HUES48 (cell line): ENCODE measurements at regions not wholly inside any gene's neighbourhood (a gene's known extent, or its start where the extent isn't known, plus 50 kb on each side); places are given as distances from the start of the nearest gene placed in this dataset.
A peak's percentile ranks its signal among the peaks of the same experiment; 100 is the strongest.
"Not testable (repeated sequence)": the region's sequence is repeated elsewhere in the genome, so short reads cannot be mapped to it uniquely, and the experiment has no call there.

Experiments
- H3K27ac ChIP-seq: one replicate; pipeline ENCODE4 v1.7.0; 2013; ENCODE audit warnings: low read depth, low read length, inconsistent platforms
- H3K27me3 ChIP-seq: 2 replicates; pipeline ENCODE4 v1.6.1; 2013; ENCODE audit warnings: mild to moderate bottlenecking, low read length; ENCODE audit not compliant: control insufficient read depth, insufficient read depth
- H3K36me3 ChIP-seq: 2 replicates; pipeline ENCODE4 v1.6.1; 2013; ENCODE audit warnings: low read length; ENCODE audit not compliant: control insufficient read depth, insufficient read depth
- H3K4me1 ChIP-seq: 2 replicates; pipeline ENCODE4 v1.6.1; 2013; ENCODE audit warnings: mild to moderate bottlenecking, low read length; ENCODE audit not compliant: control insufficient read depth, insufficient read depth
- H3K4me3 ChIP-seq: 2 replicates; pipeline ENCODE4 v1.5.1; 2013; ENCODE audit warnings: mild to moderate bottlenecking, low read depth, low read length
- H3K9ac ChIP-seq: 2 replicates; pipeline ENCODE4 v1.6.1; 2013; ENCODE audit warnings: mild to moderate bottlenecking, low read depth, low read length, moderate library complexity
- H3K9me3 ChIP-seq: 2 replicates; pipeline ENCODE4 v1.6.1; 2013; ENCODE audit warnings: low read length; ENCODE audit not compliant: control insufficient read depth, insufficient read depth

GRCh38 chr12:73001806-73002205 is 729.6 kb downstream of the TRHDE start:
- H3K4me1 ChIP-seq, result peaks cover 12% of the 10 kb centered on the region
- peak overlapping the region; percentile 59 for H3K27ac ChIP-seq
- not testable (repeated sequence) for H3K27me3 ChIP-seq, H3K9me3 ChIP-seq, H3K4me3 ChIP-seq, H3K36me3 ChIP-seq, H3K9ac ChIP-seq

GRCh38 chr12:73002504-73002903 is 730.3 kb downstream of the TRHDE start:
- not testable (repeated sequence) for H3K9me3 ChIP-seq, H3K36me3 ChIP-seq, H3K4me3 ChIP-seq, H3K9ac ChIP-seq, H3K27me3 ChIP-seq, H3K27ac ChIP-seq
- H3K4me1 ChIP-seq, result peaks cover 12% of the 10 kb centered on the region

DNA sequence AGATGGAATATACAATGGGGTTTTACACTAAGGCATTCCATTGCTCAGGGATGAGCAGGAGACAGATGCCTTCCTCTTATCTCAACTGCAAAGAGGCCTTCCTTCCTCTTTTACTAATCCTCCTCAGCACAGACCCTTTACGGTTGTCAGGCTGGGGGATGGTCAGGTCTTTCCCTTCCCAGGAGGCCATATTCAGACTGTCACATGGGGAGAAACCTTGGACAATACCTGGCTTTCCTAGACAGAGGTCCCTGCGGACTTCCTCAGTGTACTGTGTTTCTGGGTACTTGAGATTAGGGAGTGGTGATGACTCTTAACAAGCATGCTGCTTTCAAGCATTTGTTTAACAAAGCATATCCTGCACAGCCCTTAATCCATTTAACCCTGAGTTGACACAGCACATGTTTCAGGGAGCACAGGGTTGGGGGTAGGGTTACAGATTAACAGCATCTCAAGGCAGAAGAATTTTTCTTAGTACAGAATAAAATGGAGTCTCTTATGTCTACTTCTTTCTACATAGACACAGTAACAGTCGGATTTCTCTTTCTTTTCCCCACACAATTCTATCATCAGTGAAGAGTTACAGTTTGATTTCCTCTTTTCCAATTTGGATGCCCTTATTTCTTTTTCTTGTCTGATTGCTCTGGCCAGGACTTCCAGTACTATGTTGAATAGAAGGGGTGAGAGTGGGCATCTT is 737.1 kb downstream of the TRHDE start:
- H3K4me3 ChIP-seq, H3K27me3 ChIP-seq, H3K4me1 ChIP-seq, H3K9ac ChIP-seq, H3K36me3 ChIP-seq: not testable (repeated sequence)
- H3K9me3 ChIP-seq, result peaks cover 16% of the 10 kb centered on the region
- peak overlapping the region; percentile 53 for H3K27ac ChIP-seq

GRCh38 chr12:73017981-73018380 is 745.8 kb downstream of the TRHDE start:
- no peak overlapping the region for H3K9ac ChIP-seq
- H3K27me3 ChIP-seq, result no peaks in the 10 kb centered on the region
- H3K27ac ChIP-seq, result no peak overlapping the region
- no peak overlapping the region for H3K4me3 ChIP-seq
- H3K4me1 ChIP-seq, result peaks cover 10% of the 10 kb centered on the region
- no peaks in the 10 kb centered on the region for H3K36me3 ChIP-seq
- no peaks in the 10 kb centered on the region for H3K9me3 ChIP-seq

GRCh38 chr12:73053893-73054292 is 781.7 kb downstream of the TRHDE start:
- Histone ChIP-seq H3K36me3 (no peaks in the 10 kb centered on the region), H3K27ac (no peak overlapping the region), H3K9ac (no peak overlapping the region), H3K4me3 (no peak overlapping the region), H3K4me1 (no peaks in the 10 kb centered on the region), H3K27me3 (no peaks in the 10 kb centered on the region), H3K9me3 (no peaks in the 10 kb centered on the region)

DNA sequence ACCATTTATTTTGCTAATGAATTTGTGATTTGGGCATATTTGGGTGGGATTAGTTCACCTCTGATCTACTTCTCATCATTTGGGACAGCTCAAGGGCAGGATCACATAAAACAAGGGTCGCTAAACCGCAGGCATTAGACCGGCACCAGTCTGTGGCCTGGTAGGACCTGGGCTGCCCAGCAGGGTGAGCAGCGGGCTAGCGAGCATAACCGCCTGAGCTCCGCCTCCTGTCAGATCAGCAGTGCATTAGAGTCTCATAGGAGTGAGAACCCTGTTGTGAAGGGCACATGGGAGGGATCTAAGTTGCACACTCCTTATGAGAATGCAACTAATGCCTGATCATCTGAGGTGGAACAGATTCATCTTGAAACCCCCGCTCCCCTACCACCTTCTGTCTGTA is 785.3 kb downstream of the TRHDE start:
- H3K4me1 ChIP-seq, result no peaks in the 10 kb centered on the region
- no peak overlapping the region for H3K9ac ChIP-seq
- H3K36me3 ChIP-seq, result no peaks in the 10 kb centered on the region
- H3K27me3 ChIP-seq, result no peaks in the 10 kb centered on the region
- H3K9me3 ChIP-seq, result peaks cover 3% of the 10 kb centered on the region; the same call in 1 of the 2 replicates
- H3K4me3 ChIP-seq, result no peak overlapping the region
- no peak overlapping the region for H3K27ac ChIP-seq

DNA sequence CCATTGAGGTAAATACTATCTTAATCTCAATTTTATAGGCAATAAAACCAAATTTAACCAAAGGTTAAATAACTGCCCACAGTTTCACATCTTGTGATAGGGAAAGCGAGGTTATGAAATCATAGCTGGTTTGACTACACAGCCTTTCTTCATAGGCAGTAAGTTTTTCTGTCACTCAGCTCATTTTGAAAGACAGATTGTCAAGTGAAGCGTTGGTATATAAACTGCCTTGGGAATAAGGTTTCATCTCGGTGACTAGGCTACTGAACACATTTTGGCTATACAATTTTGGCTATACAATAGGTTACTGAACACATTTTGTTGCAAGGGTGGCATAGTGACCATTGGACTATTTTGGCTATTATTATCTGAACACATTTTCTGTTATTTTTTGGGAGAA is 793.7 kb downstream of the TRHDE start:
- Histone ChIP-seq H3K9ac (no peak overlapping the region), H3K36me3 (no peaks in the 10 kb centered on the region), H3K27me3 (no peaks in the 10 kb centered on the region), H3K4me1 (no peaks in the 10 kb centered on the region), H3K4me3 (no peak overlapping the region), H3K27ac (no peak overlapping the region), H3K9me3 (peaks cover 1% of the 10 kb centered on the region; the same call in 1 of the 2 replicates)

DNA sequence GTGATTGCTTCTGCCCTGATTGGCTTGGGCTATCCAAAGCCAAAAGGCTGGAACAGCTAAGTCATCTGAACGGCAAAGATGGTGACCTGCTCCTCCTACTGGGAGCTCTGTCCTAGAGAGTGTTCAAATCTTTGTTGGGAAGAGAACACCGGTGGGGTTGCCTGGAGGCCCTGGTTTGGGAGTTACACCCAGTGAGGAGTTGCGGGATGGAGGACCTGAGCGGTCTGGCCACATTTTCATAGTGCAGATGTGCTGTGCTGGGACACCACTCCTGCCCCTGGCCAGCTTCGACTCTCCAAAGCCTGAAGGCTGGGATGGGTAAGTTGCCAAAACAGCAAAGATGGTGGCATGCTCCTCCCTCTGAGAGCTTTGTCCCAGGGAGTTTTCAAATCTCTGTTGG is 795.4 kb downstream of the TRHDE start:
- Histone ChIP-seq H3K27ac (no peak overlapping the region), H3K4me3 (no peak overlapping the region), H3K27me3 (no peaks in the 10 kb centered on the region), H3K9ac (no peak overlapping the region), H3K4me1 (no peaks in the 10 kb centered on the region), H3K36me3 (no peaks in the 10 kb centered on the region), H3K9me3 (no peaks in the 10 kb centered on the region)

DNA sequence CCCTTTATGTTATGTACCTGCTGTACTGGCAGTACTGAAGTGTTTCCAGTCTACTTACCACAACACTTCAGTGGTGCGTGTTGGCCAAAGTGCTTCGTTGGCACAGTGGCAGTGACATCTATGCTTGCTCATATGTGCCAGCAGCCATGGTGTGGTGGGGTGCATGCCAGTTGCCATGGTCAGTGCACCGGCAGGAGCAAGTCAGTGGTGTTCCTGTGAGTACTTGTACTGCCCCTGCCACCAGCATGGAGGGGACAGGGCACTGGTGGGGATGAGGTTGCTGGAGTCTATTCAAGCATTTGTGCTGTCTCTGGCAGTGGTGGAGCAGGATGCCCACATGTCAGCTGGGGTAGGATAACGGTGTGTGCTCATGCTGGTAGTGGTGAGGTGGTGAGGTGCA is 800.0 kb downstream of the TRHDE start:
- Histone ChIP-seq H3K9ac (no peak overlapping the region), H3K4me1 (no peaks in the 10 kb centered on the region), H3K36me3 (no peaks in the 10 kb centered on the region), H3K27ac (no peak overlapping the region), H3K27me3 (no peaks in the 10 kb centered on the region), H3K9me3 (no peaks in the 10 kb centered on the region), H3K4me3 (no peak overlapping the region)

- H3K9me3 ChIP-seq, result no peaks in the 10 kb centered on the region
- no peaks in the 10 kb centered on the region for H3K4me1 ChIP-seq
- H3K9ac ChIP-seq, result no peak overlapping the region
- no peaks in the 10 kb centered on the region for H3K27me3 ChIP-seq
- H3K4me3 ChIP-seq, result no peak overlapping the region
- no peaks in the 10 kb centered on the region for H3K36me3 ChIP-seq
- H3K27ac ChIP-seq, result no peak overlapping the region
These were observed 804.6 kb downstream of the TRHDE start for GRCh38 chr12:73076760-73077159.

GRCh38 chr12:73083736-73084135 is 811.6 kb downstream of the TRHDE start:
- Histone ChIP-seq H3K27me3 (no peaks in the 10 kb centered on the region), H3K4me1 (no peaks in the 10 kb centered on the region), H3K9ac (no peak overlapping the region), H3K4me3 (no peak overlapping the region), H3K36me3 (no peaks in the 10 kb centered on the region), H3K27ac (no peak overlapping the region), H3K9me3 (peaks cover 14% of the 10 kb centered on the region)
